ENCODE measurements at regions not wholly inside any gene's neighbourhood (a gene's known extent, or its start where the extent isn't known, plus 50 kb on each side); places are given as distances from the start of the nearest gene placed in this dataset.

DNA sequence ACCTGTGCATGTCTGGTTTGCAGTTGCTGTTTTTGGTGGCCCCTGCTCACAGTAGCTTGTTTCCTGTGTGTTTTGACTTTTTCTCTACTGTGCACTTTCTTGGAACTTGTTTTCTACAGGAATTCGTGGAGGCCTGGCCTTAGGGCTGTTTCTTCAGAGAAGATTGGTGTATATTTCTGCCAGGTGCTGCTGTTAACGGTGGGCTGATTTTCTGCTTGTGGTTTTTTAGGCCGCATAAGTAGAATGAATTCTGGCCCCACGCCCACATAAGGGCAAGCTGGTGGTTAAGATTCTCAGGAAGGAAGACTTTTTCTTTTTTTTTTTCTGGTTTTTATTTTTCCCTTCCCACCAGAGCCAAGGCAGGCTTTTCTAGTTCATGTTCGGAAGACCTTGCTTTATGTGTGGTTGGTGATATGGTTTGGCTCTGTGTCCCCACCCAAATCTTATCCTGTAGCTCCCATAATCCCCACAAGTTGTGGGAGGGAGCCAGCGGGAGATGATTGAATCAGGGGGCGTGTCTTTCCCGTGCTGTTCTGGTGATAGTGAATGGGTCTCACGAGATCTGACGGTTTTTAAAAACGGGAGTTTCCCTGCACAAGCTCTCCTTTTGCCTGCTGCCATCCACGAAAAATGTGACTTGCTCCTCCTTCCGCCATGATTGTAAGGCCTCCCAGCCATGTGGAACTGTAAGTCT lies 71.5 kb upstream of the DISP3 start:
- in situ Hi-C loops (cut with HindIII; ENCODE audit: low sequenced_read_pairs), result loop anchor here (5.0 kb wide), 1 partner anchor 35 kb away; no protein-coding TSS in a partner anchor

DNA sequence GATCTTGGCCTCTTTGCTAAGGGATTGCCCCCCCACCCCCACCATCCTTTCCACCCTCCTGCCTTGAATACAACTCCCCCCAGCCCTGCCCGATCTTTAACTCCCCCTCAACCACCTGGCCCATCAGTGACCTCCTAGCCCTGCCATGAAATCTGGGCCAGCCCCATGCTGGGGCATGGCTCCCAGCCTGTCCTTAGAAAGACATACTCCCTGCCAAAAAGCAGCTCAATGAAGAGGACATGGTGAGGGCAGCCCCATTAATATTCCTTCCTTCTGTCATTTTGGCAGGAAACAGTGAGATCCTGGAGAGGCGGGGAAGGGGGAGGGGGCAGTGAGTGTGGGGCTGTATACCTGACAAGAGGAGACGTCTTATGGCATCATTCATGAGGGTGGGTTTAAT lies 66.8 kb upstream of the DISP3 start:
- in situ Hi-C loops (cut with HindIII; ENCODE audit: low sequenced_read_pairs), result no loop called here

DNA sequence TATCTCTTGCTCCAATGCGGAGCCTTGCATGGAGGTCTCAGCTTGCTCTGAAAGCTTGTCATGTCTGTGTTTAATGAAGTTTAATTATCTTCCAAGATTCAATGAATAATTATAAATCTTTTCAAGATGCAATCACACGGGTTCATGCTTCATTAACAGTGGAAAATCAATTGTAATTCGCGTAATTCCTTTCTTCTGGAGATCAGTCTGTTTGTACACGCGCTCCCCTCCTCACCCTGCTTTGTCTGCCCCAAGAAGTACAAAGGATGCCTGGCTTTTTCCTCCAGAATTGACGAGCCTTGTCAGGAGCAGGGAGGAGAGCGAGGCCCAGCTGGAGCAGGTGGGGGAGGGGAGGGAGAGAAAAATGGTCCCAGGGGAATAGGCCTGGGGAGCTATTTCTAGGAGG lies 65.0 kb upstream of the DISP3 start:
- in situ Hi-C loops (cut with HindIII; ENCODE audit: low sequenced_read_pairs), result no loop called here

DNA sequence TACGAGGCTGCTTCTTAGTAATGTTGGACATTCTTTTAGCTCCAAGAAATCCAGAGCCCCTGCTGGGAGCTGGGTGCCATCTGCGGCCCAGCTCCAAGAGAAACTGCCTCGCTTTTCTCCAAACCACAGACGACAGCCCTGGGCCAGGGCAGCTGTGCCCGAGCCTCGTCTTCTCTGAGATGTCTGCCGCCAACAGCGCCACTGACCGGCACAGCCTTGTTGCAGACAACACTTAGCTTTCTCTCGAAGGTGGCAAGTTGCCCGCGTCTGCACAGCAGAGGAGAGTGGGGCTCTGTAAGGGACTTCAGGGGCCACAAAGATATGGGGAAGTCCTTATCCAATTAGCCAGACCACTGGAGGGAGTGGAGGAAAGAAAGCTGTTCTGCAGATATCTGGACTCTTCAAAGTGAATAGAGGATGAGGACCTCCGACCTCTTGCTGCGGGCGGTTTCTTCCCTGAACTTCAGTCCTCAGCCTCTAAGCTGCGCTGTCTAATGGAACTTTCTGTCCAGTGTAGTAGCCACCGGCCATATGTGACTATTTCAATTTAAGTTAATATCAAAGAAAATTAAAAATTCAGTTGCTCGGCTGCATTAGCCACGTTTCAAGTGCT lies 63.9 kb upstream of the DISP3 start:
- in situ Hi-C loops (cut with HindIII; ENCODE audit: low sequenced_read_pairs), result no loop called here

DNA sequence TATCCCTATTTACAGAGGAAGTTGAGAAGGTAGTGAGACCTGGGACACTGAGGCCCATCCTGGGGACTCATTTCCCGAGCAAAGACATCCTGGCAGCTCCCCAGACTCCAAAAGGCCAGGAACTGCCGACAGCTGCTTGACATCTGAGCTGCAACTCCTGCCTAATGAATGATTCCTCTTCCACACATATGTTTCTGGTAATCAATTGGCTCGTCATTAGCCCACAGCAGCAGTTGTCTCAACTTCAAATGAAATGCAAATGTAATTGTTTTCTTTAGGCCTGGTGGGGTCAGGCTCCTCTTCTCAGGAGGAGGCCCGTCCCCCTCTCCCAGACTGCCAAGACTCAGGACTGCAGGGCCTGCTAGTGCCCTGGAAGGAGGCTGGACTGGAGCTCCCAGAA lies 61.8 kb upstream of the DISP3 start:
- in situ Hi-C loops (cut with HindIII; ENCODE audit: low sequenced_read_pairs), result no loop called here

DNA sequence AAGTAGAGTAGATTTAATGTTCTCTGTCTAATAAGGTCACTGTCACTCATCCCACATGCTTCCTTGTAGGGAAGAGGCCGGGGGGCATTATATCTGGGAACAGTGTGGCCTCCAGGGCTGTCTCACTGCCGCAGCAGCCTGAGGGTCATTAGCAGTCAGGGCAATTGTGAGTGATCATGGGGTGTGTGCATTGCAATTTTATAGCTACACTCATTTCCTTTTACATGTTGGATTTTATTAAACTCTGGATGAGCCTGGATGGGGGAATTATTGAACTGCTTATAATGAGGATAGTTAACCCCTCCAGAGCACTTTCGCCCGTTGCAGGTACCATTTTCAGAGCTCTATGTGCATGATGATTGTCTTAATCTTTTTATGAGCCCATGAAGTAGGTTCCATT lies 60.9 kb upstream of the DISP3 start:
- in situ Hi-C loops (cut with HindIII; ENCODE audit: low sequenced_read_pairs), result no loop called here

DNA sequence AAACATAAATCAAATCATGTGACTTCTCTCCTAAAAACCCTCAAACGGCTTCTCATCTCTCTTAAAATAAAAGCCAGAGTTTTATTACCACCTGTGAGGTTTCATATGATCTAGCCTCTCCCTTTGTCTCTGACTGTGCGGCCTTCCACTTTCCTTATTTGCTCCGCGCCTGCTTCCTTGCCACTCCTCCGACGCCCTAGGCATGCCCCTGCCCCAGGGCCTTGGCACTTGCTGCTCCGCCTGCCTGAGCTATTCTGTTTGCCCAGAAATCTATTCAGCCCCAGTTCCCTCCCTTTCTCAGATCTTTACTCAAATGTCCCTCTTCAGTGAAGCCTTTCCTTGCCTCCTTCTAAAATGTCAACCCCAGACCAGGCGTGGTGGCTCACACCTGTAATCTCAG lies 57.5 kb upstream of the DISP3 start:
- in situ Hi-C loops (cut with HindIII; ENCODE audit: low sequenced_read_pairs), result no loop called here

DNA sequence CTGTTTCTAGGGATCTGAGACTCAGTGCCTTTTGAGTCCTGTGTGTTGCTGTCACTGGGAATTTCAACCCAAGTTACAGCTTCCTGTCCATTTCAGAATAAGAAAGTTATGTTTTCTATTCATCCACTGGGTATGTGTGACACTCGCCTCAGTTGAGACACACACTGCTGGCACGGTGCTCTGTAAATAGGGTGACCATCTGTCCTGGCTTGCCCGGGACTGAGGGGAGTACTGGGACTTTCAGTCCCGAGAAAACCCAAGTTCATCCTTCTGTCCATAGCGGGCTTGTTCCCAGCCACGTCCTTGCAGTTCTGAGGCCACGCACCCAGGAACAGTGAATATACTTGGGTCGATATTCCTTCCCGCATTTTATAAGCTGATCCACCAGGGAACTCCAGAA lies 56.3 kb upstream of the DISP3 start:
- in situ Hi-C loops (cut with HindIII; ENCODE audit: low sequenced_read_pairs), result no loop called here

DNA sequence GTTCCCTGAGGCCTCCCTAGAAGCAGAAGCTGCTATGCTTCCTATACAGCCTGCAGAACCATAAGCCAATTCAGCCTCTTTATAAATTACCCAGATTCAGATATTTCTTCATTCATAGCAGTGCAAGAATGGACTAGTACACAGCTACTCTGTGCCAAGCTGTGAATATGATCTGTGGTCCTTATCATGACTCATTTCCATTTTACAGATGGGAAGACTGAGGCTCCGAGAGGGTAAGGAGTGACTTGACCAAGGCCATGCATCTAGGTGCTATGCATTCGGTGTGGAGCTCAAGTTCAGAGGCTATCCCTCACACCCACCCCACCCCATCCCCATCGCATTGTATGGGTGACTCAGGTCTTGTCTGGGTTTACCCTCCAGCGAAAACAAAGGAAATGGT lies 52.3 kb upstream of the DISP3 start:
- in situ Hi-C loops (cut with HindIII; ENCODE audit: low sequenced_read_pairs), result no loop called here

DNA sequence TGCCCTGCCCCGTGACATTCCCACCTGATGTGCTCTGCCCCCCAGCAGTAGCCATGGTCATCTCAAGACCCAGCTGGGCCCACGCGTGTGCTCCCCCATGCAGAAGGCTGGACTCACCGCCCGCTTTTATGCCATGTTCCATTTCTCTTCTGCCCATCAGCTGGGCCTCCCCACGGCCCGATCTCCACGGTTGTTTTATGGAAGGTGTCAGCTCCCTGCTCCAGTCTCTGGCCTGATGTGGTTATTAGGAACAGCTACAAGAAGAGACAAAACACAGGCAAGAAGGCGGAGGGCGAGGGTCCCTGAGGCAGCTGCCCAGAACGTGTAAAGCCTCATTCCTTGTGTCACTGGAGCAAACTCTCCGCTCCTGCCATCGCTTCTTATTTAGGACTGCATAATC lies 50.2 kb upstream of the DISP3 start:
- in situ Hi-C loops (cut with HindIII; ENCODE audit: low sequenced_read_pairs), result no loop called here

All from endothelial cell of hepatic sinusoid (primary cell).